Activated naive CD8-positive, alpha-beta T cell treated with anti-CD3 and anti-CD28 coated beads, Interleukin-2, amount 50 U/mL, for 24 hours (primary cell): ENCODE measurements at regions not wholly inside any gene's neighbourhood (a gene's known extent, or its start where the extent isn't known, plus 50 kb on each side); places are given as distances from the start of the nearest gene placed in this dataset.

Experiments
- ATAC-seq: fragments of 150-1000 bp; cut with Tn5 transposase; one replicate; pipeline ENCODE4 v1.10.0; 2021
- DNase-seq: peaks from one replicate; pipeline ENCODE4 v3.0.0; 2021
- H3K27ac Mint-ChIP-seq: one replicate; pipeline ENCODE4 v1.8.0; 2021; ENCODE audit warnings: mild to moderate bottlenecking, mixed read lengths
- H3K27me3 Mint-ChIP-seq: one replicate; pipeline ENCODE4 v1.8.0; 2021; ENCODE audit warnings: mixed read lengths
- H3K36me3 Mint-ChIP-seq: one replicate; pipeline ENCODE4 v1.8.0; 2021; ENCODE audit warnings: low read depth, mixed read lengths
- H3K4me1 Mint-ChIP-seq: one replicate; pipeline ENCODE4 v1.8.0; 2021; ENCODE audit warnings: mixed read lengths
- H3K4me3 Mint-ChIP-seq: one replicate; pipeline ENCODE4 v1.8.0; 2021; ENCODE audit warnings: mild to moderate bottlenecking, moderate library complexity, mixed read lengths
- H3K9me3 Mint-ChIP-seq: one replicate; pipeline ENCODE4 v1.8.0; 2021; ENCODE audit warnings: mixed read lengths

GRCh38 chr15:39194106-39194830 lies 386.6 kb upstream of the THBS1 start:
- no peak overlapping the region for H3K4me3 Mint-ChIP-seq
- DNase-seq (no peak), ATAC-seq (no peak)
- no peaks in the 10 kb centered on the region for H3K4me1 Mint-ChIP-seq
- no peaks in the 10 kb centered on the region for H3K27me3 Mint-ChIP-seq
- H3K9me3 Mint-ChIP-seq: no peaks in the 10 kb centered on the region
- H3K27ac Mint-ChIP-seq: no peak overlapping the region
- no peaks in the 10 kb centered on the region for H3K36me3 Mint-ChIP-seq

- H3K4me3 Mint-ChIP-seq: no peak overlapping the region
- no peaks in the 10 kb centered on the region for H3K27me3 Mint-ChIP-seq
- H3K4me1 Mint-ChIP-seq: no peaks in the 10 kb centered on the region
- H3K27ac Mint-ChIP-seq: no peak overlapping the region
- no peaks in the 10 kb centered on the region for H3K9me3 Mint-ChIP-seq
- no peaks in the 10 kb centered on the region for H3K36me3 Mint-ChIP-seq
- no peak for DNase-seq
- no peak for ATAC-seq
Measured at GRCh38 chr15:39195961-39196486, 384.9 kb upstream of the THBS1 start.

GRCh38 chr15:39198044-39199000 lies 382.6 kb upstream of the THBS1 start:
- DNase-seq: no peak
- no peaks in the 10 kb centered on the region for H3K9me3 Mint-ChIP-seq
- H3K36me3 Mint-ChIP-seq: no peaks in the 10 kb centered on the region
- H3K4me3 Mint-ChIP-seq: no peak overlapping the region
- H3K27ac Mint-ChIP-seq: no peak overlapping the region
- H3K4me1 Mint-ChIP-seq: no peaks in the 10 kb centered on the region
- peaks cover 9% of the 10 kb centered on the region for H3K27me3 Mint-ChIP-seq
- ATAC-seq: no peak

GRCh38 chr15:39199076-39199475 lies 381.8 kb upstream of the THBS1 start:
- no peaks in the 10 kb centered on the region for H3K9me3 Mint-ChIP-seq
- no peak overlapping the region for H3K4me3 Mint-ChIP-seq
- DNase-seq: no peak
- no peak for ATAC-seq
- no peak overlapping the region for H3K27ac Mint-ChIP-seq
- peaks cover 10% of the 10 kb centered on the region for H3K27me3 Mint-ChIP-seq
- H3K36me3 Mint-ChIP-seq: no peaks in the 10 kb centered on the region
- no peaks in the 10 kb centered on the region for H3K4me1 Mint-ChIP-seq

GRCh38 chr15:39200586-39200985 lies 380.3 kb upstream of the THBS1 start:
- Mint-ChIP-seq H3K36me3 (no peaks in the 10 kb centered on the region), H3K4me1 (no peaks in the 10 kb centered on the region), H3K4me3 (no peak overlapping the region), H3K9me3 (no peaks in the 10 kb centered on the region), H3K27me3 (peaks cover 10% of the 10 kb centered on the region), H3K27ac (no peak overlapping the region)
- DNase-seq: no peak
- ATAC-seq: no peak

GRCh38 chr15:39202641-39203040 lies 378.2 kb upstream of the THBS1 start:
- H3K27ac Mint-ChIP-seq: no peak overlapping the region
- H3K4me3 Mint-ChIP-seq: no peak overlapping the region
- DNase-seq: no peak
- no peak for ATAC-seq
- H3K27me3 Mint-ChIP-seq: peaks cover 10% of the 10 kb centered on the region
- H3K9me3 Mint-ChIP-seq: no peaks in the 10 kb centered on the region
- no peaks in the 10 kb centered on the region for H3K36me3 Mint-ChIP-seq
- H3K4me1 Mint-ChIP-seq: no peaks in the 10 kb centered on the region

- Mint-ChIP-seq H3K36me3 (no peaks in the 10 kb centered on the region), H3K27ac (no peak overlapping the region), H3K27me3 (peaks cover 10% of the 10 kb centered on the region), H3K9me3 (no peaks in the 10 kb centered on the region), H3K4me3 (no peak overlapping the region), H3K4me1 (no peaks in the 10 kb centered on the region)
- DNase-seq: no peak
- no peak for ATAC-seq
Measured at GRCh38 chr15:39204031-39204430, 376.8 kb upstream of the THBS1 start.

- H3K4me3 Mint-ChIP-seq: no peak overlapping the region
- peaks cover 10% of the 10 kb centered on the region for H3K27me3 Mint-ChIP-seq
- H3K9me3 Mint-ChIP-seq: no peaks in the 10 kb centered on the region
- H3K36me3 Mint-ChIP-seq: no peaks in the 10 kb centered on the region
- DNase-seq (no peak), ATAC-seq (no peak)
- H3K27ac Mint-ChIP-seq: no peak overlapping the region
- H3K4me1 Mint-ChIP-seq: no peaks in the 10 kb centered on the region
Measured at GRCh38 chr15:39205081-39205480, 375.8 kb upstream of the THBS1 start.

- H3K4me3 Mint-ChIP-seq: no peak overlapping the region
- no peak overlapping the region for H3K27ac Mint-ChIP-seq
- ATAC-seq (no peak), DNase-seq (no peak)
- H3K27me3 Mint-ChIP-seq: peaks cover 10% of the 10 kb centered on the region
- no peaks in the 10 kb centered on the region for H3K36me3 Mint-ChIP-seq
- no peaks in the 10 kb centered on the region for H3K9me3 Mint-ChIP-seq
- no peaks in the 10 kb centered on the region for H3K4me1 Mint-ChIP-seq
Measured at GRCh38 chr15:39205506-39206371, 375.1 kb upstream of the THBS1 start.

- no peak overlapping the region for H3K4me3 Mint-ChIP-seq
- peaks cover 8% of the 10 kb centered on the region for H3K27me3 Mint-ChIP-seq
- H3K9me3 Mint-ChIP-seq: peaks cover 5% of the 10 kb centered on the region
- DNase-seq: no peak
- no peaks in the 10 kb centered on the region for H3K4me1 Mint-ChIP-seq
- ATAC-seq: no peak
- no peaks in the 10 kb centered on the region for H3K36me3 Mint-ChIP-seq
- no peak overlapping the region for H3K27ac Mint-ChIP-seq
Measured at GRCh38 chr15:39207532-39208115, 373.3 kb upstream of the THBS1 start.

GRCh38 chr15:39208187-39208586 lies 372.7 kb upstream of the THBS1 start:
- Mint-ChIP-seq H3K36me3 (no peaks in the 10 kb centered on the region), H3K27ac (no peak overlapping the region), H3K4me1 (no peaks in the 10 kb centered on the region), H3K4me3 (no peak overlapping the region), H3K27me3 (peaks cover 8% of the 10 kb centered on the region), H3K9me3 (peaks cover 8% of the 10 kb centered on the region)
- DNase-seq: no peak
- no peak for ATAC-seq

GRCh38 chr15:39209548-39210211 lies 371.2 kb upstream of the THBS1 start:
- H3K27me3 Mint-ChIP-seq: peaks cover 5% of the 10 kb centered on the region
- H3K4me1 Mint-ChIP-seq: no peaks in the 10 kb centered on the region
- H3K4me3 Mint-ChIP-seq: no peak overlapping the region
- no peak for DNase-seq
- H3K9me3 Mint-ChIP-seq: peaks cover 8% of the 10 kb centered on the region
- ATAC-seq: no peak
- H3K36me3 Mint-ChIP-seq: no peaks in the 10 kb centered on the region
- H3K27ac Mint-ChIP-seq: no peak overlapping the region

- Mint-ChIP-seq H3K9me3 (peaks cover 8% of the 10 kb centered on the region), H3K27ac (no peak overlapping the region), H3K4me3 (no peak overlapping the region), H3K27me3 (peaks cover 10% of the 10 kb centered on the region), H3K4me1 (no peaks in the 10 kb centered on the region), H3K36me3 (no peaks in the 10 kb centered on the region)
- ATAC-seq (no peak), DNase-seq (no peak)
Measured at GRCh38 chr15:39211108-39211979, 369.5 kb upstream of the THBS1 start.
